Testis (tissue), 2 donors: ENCODE measurements at regions not wholly inside any gene's neighbourhood (a gene's known extent, or its start where the extent isn't known, plus 50 kb on each side); places are given as distances from the start of the nearest gene placed in this dataset.
"Not testable (repeated sequence)": the region's sequence is repeated elsewhere in the genome, so short reads cannot be mapped to it uniquely, and the experiment has no call there.

Experiments
- POLR2A ChIP-seq: fragments of 450-650 bp; IDR thresholded peaks from one replicate; pipeline ENCODE4 v1.6.1; 2017; ENCODE audit warnings: antibody characterized with exemption, mild to moderate bottlenecking, moderate library complexity
- TF ChIP-seq, protein P1 (sequence below), 3 experiments: fragments of 450-650 bp in 2 of 3; fragments of 200-600 bp in 1 of 3; sonication (generic) in 1 of 3; IDR thresholded peaks; one replicate each; pipeline ENCODE4 v1.5.1; 2016 to 2019; ENCODE audit warnings: antibody characterized with exemption in 3 of 3, mild to moderate bottlenecking in 2 of 3, moderate library complexity in 1 of 3

DNA sequence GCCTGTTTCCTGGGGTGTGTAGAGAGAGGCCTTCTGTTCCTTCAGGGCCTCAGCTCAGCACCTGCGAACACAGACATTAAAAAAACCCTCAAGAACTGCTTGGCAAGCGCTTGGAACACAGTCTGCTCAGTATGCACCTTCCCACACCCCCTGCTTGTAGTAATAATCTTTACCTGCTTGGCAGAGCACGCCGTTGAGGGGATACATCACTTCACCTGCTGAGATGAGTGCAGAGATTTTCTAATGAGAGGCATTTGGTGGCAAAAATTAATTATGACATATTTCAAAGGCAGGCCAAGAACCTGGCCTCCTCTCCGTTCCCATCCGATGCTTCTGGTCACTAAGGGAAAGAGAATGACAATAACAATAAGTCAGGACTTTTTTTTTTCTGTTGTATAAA, 93.4 kb upstream of the DPP6 start:
- TF ChIP-seq, protein P1, sequence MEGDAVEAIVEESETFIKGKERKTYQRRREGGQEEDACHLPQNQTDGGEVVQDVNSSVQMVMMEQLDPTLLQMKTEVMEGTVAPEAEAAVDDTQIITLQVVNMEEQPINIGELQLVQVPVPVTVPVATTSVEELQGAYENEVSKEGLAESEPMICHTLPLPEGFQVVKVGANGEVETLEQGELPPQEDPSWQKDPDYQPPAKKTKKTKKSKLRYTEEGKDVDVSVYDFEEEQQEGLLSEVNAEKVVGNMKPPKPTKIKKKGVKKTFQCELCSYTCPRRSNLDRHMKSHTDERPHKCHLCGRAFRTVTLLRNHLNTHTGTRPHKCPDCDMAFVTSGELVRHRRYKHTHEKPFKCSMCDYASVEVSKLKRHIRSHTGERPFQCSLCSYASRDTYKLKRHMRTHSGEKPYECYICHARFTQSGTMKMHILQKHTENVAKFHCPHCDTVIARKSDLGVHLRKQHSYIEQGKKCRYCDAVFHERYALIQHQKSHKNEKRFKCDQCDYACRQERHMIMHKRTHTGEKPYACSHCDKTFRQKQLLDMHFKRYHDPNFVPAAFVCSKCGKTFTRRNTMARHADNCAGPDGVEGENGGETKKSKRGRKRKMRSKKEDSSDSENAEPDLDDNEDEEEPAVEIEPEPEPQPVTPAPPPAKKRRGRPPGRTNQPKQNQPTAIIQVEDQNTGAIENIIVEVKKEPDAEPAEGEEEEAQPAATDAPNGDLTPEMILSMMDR (IDR thresholded peaks at IDR 0.05), result not testable (repeated sequence)
- not testable (repeated sequence) for TF ChIP-seq POLR2A
